DOHH2 (cell line): ENCODE measurements at regions not wholly inside any gene's neighbourhood (a gene's known extent, or its start where the extent isn't known, plus 50 kb on each side); places are given as distances from the start of the nearest gene placed in this dataset.

ENCODE experiments used
- H3F3A ChIP-seq: fragments of 200-600 bp; sonication (generic), shearing (Covaris generic); 2 replicates; pipeline ENCODE4 v1.6.0; 2016; ENCODE audit warnings: antibody characterized with exemption, mild to moderate bottlenecking; ENCODE audit not compliant: control insufficient read depth, insufficient read depth
- H3K27ac ChIP-seq: fragments of 200-600 bp; sonication (generic); 2 replicates; pipeline ENCODE4 v1.5.1; 2014; ENCODE audit warnings: low read depth, mild to moderate bottlenecking, low read length, moderate library complexity
- H3K27me3 ChIP-seq: fragments of 200-600 bp; sonication (generic); 2 replicates; pipeline ENCODE4 v1.6.1; 2014; ENCODE audit warnings: mild to moderate bottlenecking, low read length, mixed read lengths; ENCODE audit not compliant: control insufficient read depth
- H3K36me3 ChIP-seq: fragments of 200-600 bp; sonication (generic); 2 replicates; pipeline ENCODE4 v1.6.1; 2014; ENCODE audit warnings: mild to moderate bottlenecking, low read length, moderate library complexity, mixed read lengths; ENCODE audit not compliant: control insufficient read depth
- H3K4me1 ChIP-seq: fragments of 200-600 bp; sonication (generic); 2 replicates; pipeline ENCODE4 v1.6.1; 2014; ENCODE audit warnings: mild to moderate bottlenecking, low read length, mixed read lengths; ENCODE audit not compliant: control insufficient read depth
- H3K4me2 ChIP-seq: fragments of 200-600 bp; sonication (generic); 2 replicates; pipeline ENCODE4 v1.6.0; 2014; ENCODE audit warnings: mild to moderate bottlenecking, low read length, moderate library complexity
- H3K4me3 ChIP-seq: fragments of 200-600 bp; sonication (generic); 2 replicates; pipeline ENCODE4 v1.5.1; 2014; ENCODE audit warnings: mild to moderate bottlenecking, low read length, mixed read lengths
- H3K79me2 ChIP-seq: fragments of 200-600 bp; sonication (generic); 2 replicates; pipeline ENCODE4 v1.6.1; 2014; ENCODE audit warnings: mild to moderate bottlenecking, low read length, mixed read lengths; ENCODE audit not compliant: control insufficient read depth
- H3K9me2 ChIP-seq: fragments of 200-600 bp; sonication (generic); replicated peaks from 2 replicates; pipeline ENCODE4 v1.6.1; 2014; ENCODE audit warnings: mild to moderate bottlenecking, low read length, mixed read lengths; ENCODE audit not compliant: control insufficient read depth
- H3K9me3 ChIP-seq: fragments of 200-600 bp; sonication (generic); 2 replicates; pipeline ENCODE4 v1.6.1; 2014; ENCODE audit warnings: antibody characterized with exemption, low read length, mixed read lengths; ENCODE audit not compliant: control insufficient read depth, insufficient read depth
- H4K20me1 ChIP-seq: fragments of 200-600 bp; sonication (generic); 2 replicates; pipeline ENCODE4 v1.6.0; 2014; ENCODE audit warnings: low read depth, mild to moderate bottlenecking, antibody characterized with exemption, low read length, moderate library complexity; ENCODE audit not compliant: control insufficient read depth, insufficient read depth
- CTCF ChIP-seq: fragments of 200-600 bp; sonication (generic); IDR thresholded peaks from one replicate; pipeline ENCODE4 v1.5.1; 2014; ENCODE audit warnings: antibody characterized with exemption, mild to moderate bottlenecking, low read depth, low read length; ENCODE audit not compliant: poor library complexity, severe bottlenecking
- EZH2phosphoT487 ChIP-seq: fragments of 200-600 bp; sonication (generic); IDR thresholded peaks from 2 replicates; pipeline ENCODE4 v1.6.1; 2017; ENCODE audit warnings: borderline replicate concordance, mild to moderate bottlenecking, antibody characterized with exemption, low read length, moderate library complexity, mixed read lengths

GRCh38 chr10:65754112-65754511 lies 1171.7 kb upstream of the LRRTM3 start:
- no peaks in the 10 kb centered on the region for H3K9me2 ChIP-seq
- no peaks in the 10 kb centered on the region for H3K4me1 ChIP-seq
- TF ChIP-seq CTCF (no peak), EZH2phosphoT487 (no peak)
- no peaks in the 10 kb centered on the region for H3K9me3 ChIP-seq
- H4K20me1 ChIP-seq: no peaks in the 10 kb centered on the region
- no peak overlapping the region for H3K27ac ChIP-seq
- no peak overlapping the region for H3K4me3 ChIP-seq
- H3K4me2 ChIP-seq: no peak overlapping the region
- no peaks in the 10 kb centered on the region for H3K36me3 ChIP-seq
- H3F3A ChIP-seq: no peaks in the 10 kb centered on the region
- H3K79me2 ChIP-seq: no peaks in the 10 kb centered on the region
- H3K27me3 ChIP-seq: no peaks in the 10 kb centered on the region

GRCh38 chr10:65762311-65762710 lies 1163.5 kb upstream of the LRRTM3 start:
- no peak for TF ChIP-seq EZH2phosphoT487
- no peak for TF ChIP-seq CTCF
- H3F3A ChIP-seq: no peaks in the 10 kb centered on the region
- H3K4me1 ChIP-seq: no peaks in the 10 kb centered on the region
- H3K79me2 ChIP-seq: no peaks in the 10 kb centered on the region
- H3K36me3 ChIP-seq: no peaks in the 10 kb centered on the region
- no peaks in the 10 kb centered on the region for H3K9me3 ChIP-seq
- H3K27me3 ChIP-seq: no peaks in the 10 kb centered on the region
- H3K4me2 ChIP-seq: no peak overlapping the region
- H3K9me2 ChIP-seq: no peaks in the 10 kb centered on the region
- H3K27ac ChIP-seq: no peak overlapping the region
- no peak overlapping the region for H3K4me3 ChIP-seq
- H4K20me1 ChIP-seq: no peaks in the 10 kb centered on the region

GRCh38 chr10:65765006-65765541 lies 1160.8 kb upstream of the LRRTM3 start:
- TF ChIP-seq EZH2phosphoT487 (no peak), CTCF (no peak)

More at GRCh38 chr10:65765006-65765541, 1160.8 kb upstream of the LRRTM3 start:
- Histone ChIP-seq H3K9me3 (no peaks in the 10 kb centered on the region), H3K79me2 (no peaks in the 10 kb centered on the region), H3K9me2 (no peaks in the 10 kb centered on the region), H3K27me3 (no peaks in the 10 kb centered on the region), H3K4me2 (no peak overlapping the region), H3K4me1 (peaks cover 11% of the 10 kb centered on the region), H3K27ac (no peak overlapping the region), H3K36me3 (no peaks in the 10 kb centered on the region), H3K4me3 (no peak overlapping the region), H3F3A (no peaks in the 10 kb centered on the region), H4K20me1 (no peaks in the 10 kb centered on the region)
